ENCODE measurements at regions not wholly inside any gene's neighbourhood (a gene's known extent, or its start where the extent isn't known, plus 50 kb on each side); places are given as distances from the start of the nearest gene placed in this dataset.

GRCh38 chr17:5821803-5822202 lies 237.5 kb upstream of the NLRP1 start:
- DNase-seq: no peak

- DNase-seq: no peak
Measured at GRCh38 chr17:5822281-5823060, 238.2 kb upstream of the NLRP1 start.

DNA sequence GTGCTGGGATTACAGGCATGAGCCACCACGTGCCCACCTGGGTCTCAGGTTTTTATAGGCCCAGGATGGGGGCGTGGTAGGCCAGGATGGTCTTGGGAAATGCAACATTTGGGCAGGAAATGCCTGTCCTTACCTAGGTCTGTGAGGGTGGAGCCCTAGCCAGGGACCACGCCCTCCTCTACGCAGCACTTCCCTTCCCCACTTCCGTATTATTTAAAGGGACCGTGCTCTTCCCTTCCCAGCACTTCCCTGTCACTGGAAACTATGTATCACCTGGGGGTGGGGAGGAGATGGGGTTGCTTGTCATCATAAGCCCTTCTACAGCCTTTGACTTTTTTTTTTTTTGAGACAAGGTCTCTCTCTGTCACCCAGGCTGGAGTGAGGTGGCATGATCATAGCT lies 238.9 kb upstream of the NLRP1 start:
- DNase-seq: no peak

- peak; percentile 64 for DNase-seq
Measured at GRCh38 chr17:5825717-5826330, 241.5 kb upstream of the NLRP1 start.

DNA sequence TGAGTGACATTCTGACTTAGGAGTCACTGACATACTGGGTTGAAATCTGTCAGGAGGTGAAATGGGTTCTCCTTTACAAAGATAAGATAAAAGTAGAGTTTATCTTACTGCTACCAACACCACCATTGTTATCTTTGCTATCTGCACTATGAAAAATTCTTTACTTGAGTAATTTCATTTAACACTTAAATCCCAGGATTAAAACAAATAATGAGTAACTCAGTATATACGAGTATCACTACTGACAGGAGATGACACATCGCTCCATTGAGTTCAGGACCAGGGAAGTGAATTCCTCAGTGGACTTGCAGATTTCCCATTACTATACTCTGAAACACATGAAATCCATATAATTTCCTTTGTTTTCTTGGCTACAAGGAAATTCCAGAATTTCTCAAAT lies 242.1 kb upstream of the NLRP1 start:
- DNase-seq: peak; percentile 82

GRCh38 chr17:5830921-5831320 lies 239.3 kb upstream of the WSCD1 start:
- DNase-seq: no peak

DNA sequence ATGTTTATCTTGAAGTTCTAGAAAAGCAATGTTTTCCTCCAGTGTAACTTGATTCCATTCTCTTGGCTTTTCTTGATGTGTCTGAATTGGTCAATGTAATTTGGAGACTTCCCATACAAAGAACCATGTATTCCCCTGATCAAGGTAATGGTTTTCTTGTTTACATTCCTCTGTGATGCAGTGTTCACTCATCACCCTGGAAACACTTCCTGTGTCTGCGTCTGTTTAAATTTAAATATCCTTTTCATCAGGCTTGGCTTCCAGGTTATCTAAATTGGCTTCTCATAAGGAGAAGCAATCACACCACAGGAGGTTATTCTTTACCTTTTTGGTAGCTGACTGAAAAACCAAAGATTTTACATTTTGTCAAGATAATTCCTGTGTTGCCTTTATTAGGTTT lies 237.3 kb upstream of the WSCD1 start:
- peak; percentile 92 for DNase-seq

DNA sequence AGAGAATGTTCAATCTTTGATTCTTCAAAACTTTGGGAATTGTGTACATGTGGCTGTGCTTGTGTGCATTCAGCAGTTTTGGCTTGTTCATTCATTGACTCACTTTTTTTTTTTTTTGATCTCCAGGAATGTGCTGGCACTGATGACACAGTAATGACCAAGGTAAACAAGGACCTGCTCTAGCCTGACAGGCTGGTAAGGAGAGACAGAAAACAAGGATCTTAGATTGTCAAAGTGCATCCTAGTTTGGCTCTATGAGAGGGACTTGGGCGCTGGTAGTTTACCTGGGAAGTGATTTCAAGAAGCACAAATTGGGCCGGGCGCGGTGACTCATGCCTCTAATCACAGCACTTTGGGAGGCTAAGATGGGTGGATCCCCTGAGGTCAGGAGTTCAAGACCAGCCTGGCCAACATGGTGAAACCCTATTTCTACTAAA lies 233.1 kb upstream of the WSCD1 start:
- DNase-seq: peak; percentile 70

DNA sequence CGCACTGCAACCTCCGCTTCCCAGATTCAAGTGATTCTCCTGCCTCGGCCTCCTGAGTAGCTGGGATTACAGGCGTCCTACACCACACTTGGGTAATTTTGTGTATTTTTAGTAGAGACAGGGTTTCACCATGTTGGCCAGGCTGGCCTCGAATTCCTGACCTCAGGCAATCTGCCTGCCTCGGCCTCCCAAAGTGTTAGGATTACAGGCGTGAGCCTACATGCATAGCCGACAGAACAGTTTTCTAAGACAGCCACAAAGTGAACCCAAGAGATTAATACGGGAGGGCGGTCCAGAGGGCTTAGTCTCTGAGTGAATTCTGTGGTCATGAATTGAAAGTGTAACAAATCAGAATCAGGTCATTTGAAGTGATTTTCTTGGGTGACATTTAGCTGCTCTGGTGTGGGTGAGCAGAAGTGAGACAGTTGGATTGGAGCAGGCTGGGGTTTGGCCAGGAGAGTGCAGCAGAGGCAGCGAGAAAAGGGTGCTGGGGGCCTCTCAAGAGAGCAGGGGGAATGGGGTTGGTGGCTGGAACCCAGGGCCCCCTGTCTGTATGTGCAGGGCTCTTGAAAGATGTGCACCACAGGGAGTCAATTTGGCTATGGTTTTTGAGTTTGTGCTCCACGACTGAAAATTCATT lies 231.4 kb upstream of the WSCD1 start:
- DNase-seq: no peak

- DNase-seq: no peak
Measured at GRCh38 chr17:5840811-5841446, 229.2 kb upstream of the WSCD1 start.

DNA sequence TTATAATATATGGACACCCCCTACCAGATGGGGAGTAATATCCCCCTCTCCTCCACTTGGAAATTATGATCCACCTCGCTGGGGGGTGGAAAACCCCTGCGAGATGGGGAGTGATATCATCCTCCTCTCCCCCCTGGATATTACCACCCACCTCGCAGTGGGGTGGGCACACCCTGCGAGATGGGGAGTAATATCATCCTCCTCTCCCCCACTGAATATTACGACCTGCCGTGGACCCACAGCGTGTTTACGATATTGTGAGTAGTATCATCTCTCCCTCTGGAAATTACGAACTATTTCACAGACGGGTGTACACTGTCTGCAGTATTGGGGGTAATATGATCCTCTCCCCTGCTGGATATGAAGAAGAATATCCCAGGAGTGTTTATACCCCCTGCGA lies 228.3 kb upstream of the WSCD1 start:
- DNase-seq: no peak

GRCh38 chr17:5843366-5844026 lies 226.7 kb upstream of the WSCD1 start:
- no peak for DNase-seq

DNA sequence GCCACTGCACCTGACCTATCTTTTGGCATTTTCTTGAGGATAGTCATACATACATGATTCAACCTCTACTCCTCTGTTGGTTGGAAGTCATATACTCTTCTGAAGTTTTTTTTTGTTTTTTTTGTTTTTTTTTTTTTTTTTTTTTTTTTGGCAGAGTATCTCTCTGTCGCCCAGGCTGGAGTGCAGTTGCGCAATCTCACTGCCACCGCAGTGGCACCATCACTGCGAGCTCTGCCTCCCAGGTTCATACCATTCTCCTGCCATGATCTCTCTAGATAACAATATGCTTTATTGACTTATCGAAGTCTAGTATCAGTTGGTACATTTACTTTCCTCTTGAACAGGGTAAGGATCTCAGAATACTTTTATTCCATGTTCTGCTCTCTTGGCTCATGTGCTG lies 224.2 kb upstream of the WSCD1 start:
- DNase-seq: no peak

DNA sequence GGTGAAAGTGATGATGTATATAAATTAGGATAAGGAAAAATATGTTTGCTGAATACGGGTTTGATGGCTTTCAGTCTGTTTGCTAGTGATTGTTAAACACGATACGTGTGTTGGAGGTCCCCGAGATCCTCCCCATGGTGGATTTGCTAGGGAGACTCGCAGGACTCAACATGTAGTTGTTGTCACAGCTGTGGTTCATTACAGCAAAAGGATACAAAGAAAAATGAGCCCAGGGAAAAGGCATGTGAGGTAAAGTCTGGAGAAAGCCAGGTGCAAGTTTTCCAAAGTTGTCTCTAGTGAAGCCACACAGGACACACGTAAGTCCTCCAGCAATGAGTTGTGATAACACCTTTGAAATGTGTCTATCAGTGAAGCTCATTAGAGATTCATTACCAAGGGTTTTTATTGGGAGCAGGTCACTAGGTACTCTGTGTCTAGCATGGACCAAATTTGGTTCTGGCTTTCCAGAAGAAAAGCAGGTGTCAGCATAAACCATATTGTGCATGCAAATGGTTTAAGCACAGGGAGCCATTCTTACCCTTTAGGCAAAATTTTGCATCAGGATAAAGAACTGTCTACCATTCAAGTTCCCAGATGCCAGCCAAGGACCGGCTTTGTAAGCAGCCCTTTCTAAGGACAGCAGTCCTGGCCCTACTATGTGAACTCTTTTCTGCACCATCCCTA lies 215.2 kb upstream of the WSCD1 start:
- DNase-seq: no peak

DNA sequence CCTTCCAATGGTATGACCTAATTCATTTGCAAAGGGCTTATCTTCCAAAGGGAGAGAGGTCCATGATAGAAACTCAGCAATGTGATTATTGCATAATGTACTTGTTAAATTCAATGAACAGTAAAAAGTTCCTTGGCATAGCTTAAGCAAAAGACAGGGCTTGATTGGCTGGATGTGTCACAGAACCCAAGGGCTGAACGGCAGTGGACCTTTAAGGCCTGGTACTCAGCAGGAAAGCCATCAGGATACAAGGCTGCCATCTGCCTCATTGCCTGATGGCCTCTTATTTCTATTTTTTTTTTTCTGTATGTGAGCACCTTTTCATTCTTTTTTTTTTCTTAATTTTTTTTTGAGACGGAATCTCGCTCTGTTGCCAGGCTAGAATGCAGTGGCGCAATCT lies 208.9 kb upstream of the WSCD1 start:
- DNase-seq: no peak

DNA sequence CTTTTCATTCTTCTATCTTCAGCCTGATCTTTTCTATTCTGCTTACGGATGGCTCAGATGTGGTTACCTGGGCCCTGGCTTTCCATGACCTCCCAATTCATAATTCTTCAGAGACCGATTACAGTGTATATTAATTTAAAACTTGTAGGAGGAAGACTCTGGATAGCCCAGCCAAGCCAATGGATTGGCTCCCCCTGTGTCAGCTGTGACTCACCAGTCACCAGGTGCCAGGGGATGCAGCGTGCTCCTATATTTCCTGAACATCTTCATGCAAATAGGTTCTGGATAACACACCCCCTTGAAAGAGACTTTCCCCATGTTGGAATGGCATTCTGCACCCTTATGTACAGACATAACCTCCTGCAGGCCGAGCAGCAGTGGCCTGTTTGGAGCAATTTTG lies 208.3 kb upstream of the WSCD1 start:
- peak; percentile 12 for DNase-seq

- no peak for DNase-seq
Measured at GRCh38 chr17:5862395-5862794, 207.8 kb upstream of the WSCD1 start.

DNA sequence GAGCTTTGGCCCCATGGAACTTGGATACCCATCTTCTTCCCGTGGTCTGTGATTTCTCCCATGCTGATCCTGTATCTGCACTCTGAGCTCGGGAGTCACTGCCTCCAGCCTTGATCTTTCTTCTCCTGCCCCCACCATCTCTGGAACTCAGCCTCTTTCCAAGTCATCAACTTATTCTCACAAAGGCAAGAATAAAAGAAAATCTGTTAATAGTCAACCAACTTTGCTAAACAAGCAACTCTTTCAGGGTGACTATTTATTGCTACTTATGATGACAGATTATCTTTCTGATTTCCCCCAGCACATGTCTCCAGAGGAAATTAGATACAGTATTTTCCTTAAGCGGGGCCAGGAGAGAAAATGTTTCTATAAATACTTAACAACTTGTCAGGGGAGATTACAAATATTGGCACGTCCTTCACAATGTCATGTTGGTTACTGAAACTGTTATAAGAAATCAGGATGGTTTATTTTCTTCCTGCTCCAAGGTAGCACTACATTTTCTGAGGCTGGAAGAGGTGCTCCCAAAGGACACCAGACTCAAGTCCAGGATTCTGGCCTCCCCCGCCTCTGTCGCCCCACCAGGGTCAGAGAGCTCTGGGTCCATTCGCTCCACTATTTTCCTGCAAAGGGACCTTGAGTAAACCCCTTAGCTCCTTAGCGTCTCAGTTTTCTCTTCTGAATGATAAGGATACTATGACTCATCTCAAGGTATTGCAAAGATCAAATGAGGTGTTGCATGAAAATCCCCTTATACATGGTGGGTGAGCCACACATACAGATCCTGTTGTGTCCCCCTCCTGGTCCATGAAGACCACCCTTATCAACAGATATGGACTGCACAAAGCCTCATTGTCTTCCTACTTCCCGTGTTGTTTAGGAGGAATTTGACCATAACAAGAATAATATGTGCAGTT lies 205.2 kb upstream of the WSCD1 start:
- no peak for DNase-seq

DNA sequence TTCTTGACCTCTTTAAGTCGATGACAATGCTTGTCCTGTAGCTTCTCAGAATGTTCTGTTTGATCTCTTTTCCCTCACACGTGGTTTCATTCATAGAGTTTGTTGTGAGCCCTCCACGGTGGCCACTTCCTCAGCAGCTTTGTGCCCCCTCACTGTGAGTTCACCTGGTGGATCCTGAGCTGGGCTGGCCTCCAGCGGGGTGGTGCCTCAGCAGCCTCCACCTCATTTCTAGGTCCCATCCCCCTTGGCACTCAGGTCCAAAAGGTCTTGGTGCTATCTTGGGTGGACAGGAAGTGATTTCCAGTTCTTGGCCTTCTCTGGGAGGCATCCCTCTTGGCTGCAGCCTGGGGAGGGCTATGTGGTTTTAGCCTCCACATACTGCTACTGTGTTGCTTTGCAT lies 203.2 kb upstream of the WSCD1 start:
- no peak for DNase-seq

GRCh38 chr17:5869041-5869745 lies 201.0 kb upstream of the WSCD1 start:
- DNase-seq: no peak
